K562 (cell line): ENCODE measurements at regions not wholly inside any gene's neighbourhood (a gene's known extent, or its start where the extent isn't known, plus 50 kb on each side); places are given as distances from the start of the nearest gene placed in this dataset.

Experiments used
- ATAC-seq: fragments of 200-7000 bp; cut with Tn5 transposase; 3 replicates; pipeline ENCODE4 v1.9.1; 2020; ENCODE audit warnings: moderate library complexity
- BruUV-seq: library from RNA; stranded (reverse); fragments of 400-500 nt; replicated peaks from 2 replicates; lab custom pipeline; 2021; lab: Mats Ljungman, UMichigan
- CTCF ChIA-PET: fragments of 300-600 bp; formaldehyde crosslinking; extraction: SDS; loops from one replicate; lab custom pipeline; 2021; ENCODE audit warnings: low intra/inter-chr PET ratio; lab: Yijun Ruan, JAX
- POLR2A ChIA-PET: fragments of 300-600, 350-650 bp; sonication (Branson Sonifier 250); formaldehyde crosslinking; extraction: SDS; loops from one replicate; lab custom pipeline; 2021; ENCODE audit warnings: antibody characterized with exemption, inconsistent platforms; lab: Yijun Ruan, JAX
- DNase-seq, 4 experiments: peaks; one replicate each; pipeline versions ENCODE4 v3.0.0 to v3.0.0-alpha.2; 2011 to 2018; ENCODE audit warnings: low spot score in 3 of 4, mixed read lengths in 3 of 4; ENCODE audit errors: extremely low read depth in 1 of 4
- FAIRE-seq: peaks from 2 replicates; lab custom pipeline; 2011; peaks lifted over from hg19 to GRCh38; lab: Jason Lieb, UNC
- H2AFZ ChIP-seq: 2 replicates; pipeline ENCODE4 v1.6.0; 2011; ENCODE audit warnings: low read depth, low read length, control low read depth, inconsistent platforms
- H3K27ac ChIP-seq: fragments of 200-600 bp; 3 replicates; pipeline ENCODE4 v1.8.0; 2011; ENCODE audit warnings: low read depth, mild to moderate bottlenecking, control low read depth, inconsistent platforms, low read length, moderate library complexity, mixed read lengths; ENCODE audit errors: extremely low read depth
- H3K27me3 ChIP-seq, 2 experiments: fragments of 300-600 bp in 1 of 2; 2 replicates in 1 of 2; 3 replicates in 1 of 2; pipeline versions ENCODE4 v1.6.0 to v1.8.0; 2011; ENCODE audit warnings: inconsistent platforms in 2 of 2, low read length in 2 of 2, mild to moderate bottlenecking in 1 of 2, mixed read lengths in 1 of 2, moderate library complexity in 1 of 2; ENCODE audit not compliant: control insufficient read depth in 2 of 2, insufficient read depth in 2 of 2
- H3K36me3 ChIP-seq: fragments of 300-600 bp; 3 replicates; pipeline ENCODE4 v1.8.0; 2011; ENCODE audit warnings: mild to moderate bottlenecking, low read length, inconsistent platforms; ENCODE audit not compliant: control insufficient read depth, insufficient read depth
- H3K4me1 ChIP-seq, 2 experiments: fragments of 200-600 bp in 1 of 2; replicated peaks in 1 of 2; 2 replicates in 1 of 2; 3 replicates in 1 of 2; pipeline versions ENCODE4 v1.5.1 to v1.8.0; 2011; ENCODE audit warnings: inconsistent platforms in 2 of 2, low read length in 2 of 2, mild to moderate bottlenecking in 1 of 2, mixed read lengths in 1 of 2, moderate library complexity in 1 of 2; ENCODE audit not compliant: control insufficient read depth in 2 of 2, insufficient read depth in 2 of 2
- H3K4me2 ChIP-seq: 2 replicates; pipeline ENCODE4 v1.6.1; 2011; ENCODE audit warnings: low read length, control low read depth, inconsistent platforms, mixed read lengths; ENCODE audit not compliant: insufficient read depth
- H3K4me3 ChIP-seq: fragments of 200-600 bp; sonication (generic), shearing (Covaris generic); 2 replicates; pipeline ENCODE4 v1.5.1; 2016; ENCODE audit warnings: control low read depth, inconsistent platforms
- H3K79me2 ChIP-seq: fragments of 200-600 bp; 3 replicates; pipeline ENCODE4 v1.8.0; 2011; ENCODE audit warnings: low read length, inconsistent platforms; ENCODE audit not compliant: control insufficient read depth, insufficient read depth
- H3K9ac ChIP-seq, 2 experiments: 2 replicates each; pipeline versions ENCODE4 v1.6.0 to v1.6.1; 2011; ENCODE audit warnings: low read depth in 2 of 2, low read length in 2 of 2, control low read depth in 1 of 2, inconsistent platforms in 1 of 2, mild to moderate bottlenecking in 1 of 2, mixed read lengths in 1 of 2; ENCODE audit not compliant: insufficient read depth in 1 of 2
- H3K9me1 ChIP-seq: one replicate; pipeline ENCODE4 v1.6.0; 2011; ENCODE audit warnings: inconsistent platforms, mild to moderate bottlenecking, low read length, moderate library complexity; ENCODE audit not compliant: control insufficient read depth, insufficient read depth
- H3K9me3 ChIP-seq: replicated peaks from 2 replicates; pipeline ENCODE4 v1.5.1; 2011; ENCODE audit warnings: low read depth, low read length, inconsistent platforms; ENCODE audit not compliant: control insufficient read depth, insufficient read depth
- H4K20me1 ChIP-seq: replicated peaks from 2 replicates; pipeline ENCODE4 v1.6.1; 2011; ENCODE audit warnings: low read length, inconsistent platforms, mixed read lengths; ENCODE audit not compliant: control insufficient read depth, insufficient read depth
- ATF3 ChIP-seq, 2 experiments: fragments of 450-650 bp in 1 of 2; sonication (generic) in 1 of 2; formaldehyde crosslinking in 1 of 2; IDR thresholded peaks in 1 of 2; conservative IDR thresholded peaks in 1 of 2; 2 replicates each; pipeline versions ENCODE4 v1.6.1 to v1.8.1; 2016 to 2023; ENCODE audit warnings: mild to moderate bottlenecking in 2 of 2, moderate library complexity in 2 of 2, inconsistent platforms in 1 of 2, missing genetic modification reagents in 1 of 2
- MAFG ChIP-seq: fragments of 450-650 bp; conservative IDR thresholded peaks from 2 replicates; pipeline ENCODE4 v1.6.1; 2016; ENCODE audit warnings: missing genetic modification characterization, missing compliant biosample characterization
- PBX2 ChIP-seq, 2 experiments: IDR thresholded peaks in 1 of 2; conservative IDR thresholded peaks in 1 of 2; 2 replicates each; pipeline ENCODE4 v1.6.1; 2016; ENCODE audit warnings: low read depth in 2 of 2, mild to moderate bottlenecking in 1 of 2, missing compliant biosample characterization in 1 of 2, missing genetic modification characterization in 1 of 2, moderate library complexity in 1 of 2
- RB1 ChIP-seq: fragments of 450-650 bp; IDR thresholded peaks from 2 replicates; pipeline ENCODE4 v1.6.1; 2017; ENCODE audit warnings: low read depth, mild to moderate bottlenecking
- ZNF583 ChIP-seq: fragments of 250-450 bp; sonication (Bioruptor Pico); IDR thresholded peaks from 2 replicates; pipeline ENCODE4 v1.4.0; 2020
- WGBS: fragments of 100-300 bp; shearing (Covaris generic); methylation state at CpG from one replicate; pipeline ENCODE4 v1.1.6; 2016; ENCODE audit warnings: low coverage, mixed read lengths; ENCODE audit not compliant: insufficient coverage; ENCODE audit errors: missing lambda C conversion rate; 5-methylcytosine and 5-hydroxymethylcytosine counted together
- in situ Hi-C: fragments of 300-500 bp; cut with MboI; formaldehyde crosslinking; loops from 4 replicates; pipeline ENCODE4 v1.15.0; 2018; ENCODE audit warnings: inconsistent platforms, mixed read lengths
- intact Hi-C: fragments of 100-400 bp; cut with micrococcal nuclease; formaldehyde crosslinking; loops from 2 replicates; pipeline ENCODE4 v1.14.2; 2022

DNA sequence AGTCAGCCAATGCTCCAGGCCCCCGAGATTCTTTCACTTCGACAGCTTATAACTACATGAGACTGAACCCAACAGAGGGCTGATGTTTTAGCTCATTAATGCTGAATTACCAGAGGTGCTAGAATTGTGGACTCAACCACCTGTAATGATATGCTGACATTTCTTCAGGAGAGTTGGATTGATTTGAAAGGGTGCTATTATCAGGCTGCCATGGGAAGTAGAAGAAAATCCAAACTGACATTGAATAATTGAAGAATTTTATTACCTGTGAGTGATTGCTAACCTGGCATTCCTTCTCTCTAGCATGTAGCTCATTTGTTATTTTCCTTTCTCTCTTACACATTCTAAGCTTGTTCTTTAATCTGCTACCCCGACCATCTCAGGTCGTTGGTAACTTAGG lies 488.8 kb downstream of the PID1 start:
- CTCF ChIA-PET = no interaction called here
- H4K20me1 ChIP-seq = no peaks in the 10 kb centered on the region
- no peaks in the 10 kb centered on the region for H3K9me3 ChIP-seq
- no peak overlapping the region for H3K4me2 ChIP-seq
- no peaks in the 10 kb centered on the region for H3K27me3 ChIP-seq
- FAIRE-seq (no peak), ATAC-seq (no peak), DNase-seq (no peak)
- TF ChIP-seq ZNF583 (CRISPR knock-in tag) (no peak), PBX2 (CRISPR knock-in tag; IDR thresholded peaks at IDR 0.05; ENCODE audit: low read depth) (no peak), PBX2 (tag; conservative IDR thresholded peaks at IDR 0.05; ENCODE audit: low read depth) (no peak), ATF3 (IDR thresholded peaks at IDR 0.05) (no peak), ATF3 (CRISPR knock-in tag; conservative IDR thresholded peaks at IDR 0.05) (no peak), RB1 (no peak), MAFG (tag) (no peak)
- in situ Hi-C loops (no loop called here), intact Hi-C loops (no loop called here)
- H3K9me1 ChIP-seq = no peaks in the 10 kb centered on the region
- H3K4me1 ChIP-seq = no peaks in the 10 kb centered on the region
- no peaks in the 10 kb centered on the region for H3K36me3 ChIP-seq
- no peak overlapping the region for H3K27ac ChIP-seq
- BruUV-seq = no TSS peak
- no peak overlapping the region for H3K4me3 ChIP-seq
- H3K79me2 ChIP-seq = no peaks in the 10 kb centered on the region
- POLR2A ChIA-PET = no interaction called here
- H2AFZ ChIP-seq = no peak overlapping the region
- H3K9ac ChIP-seq = no peak overlapping the region
- WGBS = 0% methylated on average over 4 of the region's 4 CpGs
